ENCODE measurements at regions not wholly inside any gene's neighbourhood (a gene's known extent, or its start where the extent isn't known, plus 50 kb on each side); places are given as distances from the start of the nearest gene placed in this dataset.
"Not testable (repeated sequence)": the region's sequence is repeated elsewhere in the genome, so short reads cannot be mapped to it uniquely, and the experiment has no call there.

- DNase-seq (ENCODE audit: low read depth), result no peak
Measured at GRCh38 chr16:73400951-73401350, 353.0 kb upstream of the ZFHX3 start.

GRCh38 chr16:73399997-73400396, 352.1 kb upstream of the ZFHX3 start:
- no peak for DNase-seq (ENCODE audit: low read depth)

GRCh38 chr16:73399486-73399885, 351.6 kb upstream of the ZFHX3 start:
- no peak for DNase-seq (ENCODE audit: low read depth)

DNA sequence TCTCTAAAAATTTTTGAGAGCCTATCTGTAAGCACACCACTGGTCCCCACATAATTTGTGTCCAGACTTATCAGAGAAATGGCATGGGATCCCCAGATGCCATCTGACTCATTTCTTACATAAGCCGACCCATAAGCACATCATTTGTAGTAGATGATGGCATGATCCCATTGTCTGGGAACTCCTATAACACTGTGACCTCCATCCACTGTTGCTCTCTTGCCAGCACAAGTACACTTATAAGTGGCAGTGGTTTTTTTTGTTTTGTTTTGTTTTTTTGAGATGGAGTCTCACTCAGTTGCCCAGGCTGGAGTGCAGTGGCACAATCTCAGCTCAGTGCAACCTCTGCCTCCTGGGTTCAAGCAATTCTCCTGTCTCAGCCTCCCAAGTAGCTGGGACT, 350.7 kb upstream of the ZFHX3 start:
- DNase-seq (ENCODE audit: low read depth), result not testable (repeated sequence)

GRCh38 chr16:73396556-73396955, 348.6 kb upstream of the ZFHX3 start:
- DNase-seq (ENCODE audit: low read depth), result no peak

- DNase-seq (ENCODE audit: low read depth), result no peak
Measured at GRCh38 chr16:73390936-73391335, 343.0 kb upstream of the ZFHX3 start.

DNA sequence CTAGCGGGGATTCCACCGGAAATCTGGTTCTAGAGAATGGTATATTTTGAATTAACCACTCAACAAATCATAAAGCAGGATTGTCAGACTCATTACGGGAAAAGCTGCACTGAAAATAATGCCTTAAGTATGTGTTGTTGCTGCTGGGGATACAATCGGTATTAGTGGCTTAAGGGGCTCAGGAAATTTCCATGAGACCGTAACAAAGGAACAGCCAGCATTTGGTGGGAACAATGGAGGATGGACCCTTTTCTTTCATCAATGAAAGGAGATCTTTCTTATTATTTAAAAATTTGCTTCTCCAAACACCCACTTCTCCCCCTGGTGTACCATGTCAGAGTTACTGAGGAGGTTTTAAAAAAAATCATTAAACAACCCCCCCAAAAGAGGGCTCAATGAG, 342.6 kb upstream of the ZFHX3 start:
- no peak for DNase-seq (ENCODE audit: low read depth)

GRCh38 chr16:73389085-73389484, 341.2 kb upstream of the ZFHX3 start:
- DNase-seq (ENCODE audit: low read depth), result no peak

DNA sequence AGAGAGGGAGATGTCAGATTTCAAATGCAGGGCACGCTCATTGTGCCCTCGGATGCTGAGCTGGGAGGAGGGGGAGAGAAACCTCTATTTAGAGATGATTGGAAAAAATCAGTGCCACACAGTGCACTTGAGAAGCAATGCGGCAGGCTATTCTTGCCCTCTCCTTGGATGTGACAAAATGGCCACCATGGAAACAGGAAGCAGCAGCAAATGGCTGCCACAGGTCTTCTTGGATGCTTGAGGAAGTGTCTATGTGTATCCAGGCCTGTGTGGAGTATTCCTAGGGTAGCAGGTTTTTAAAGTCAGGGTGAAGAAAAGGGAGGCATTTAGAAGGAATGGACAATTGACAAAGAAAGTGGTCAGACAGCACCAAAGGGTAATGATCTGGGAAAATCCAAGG, 340.1 kb upstream of the ZFHX3 start:
- no peak for DNase-seq (ENCODE audit: low read depth)

DNA sequence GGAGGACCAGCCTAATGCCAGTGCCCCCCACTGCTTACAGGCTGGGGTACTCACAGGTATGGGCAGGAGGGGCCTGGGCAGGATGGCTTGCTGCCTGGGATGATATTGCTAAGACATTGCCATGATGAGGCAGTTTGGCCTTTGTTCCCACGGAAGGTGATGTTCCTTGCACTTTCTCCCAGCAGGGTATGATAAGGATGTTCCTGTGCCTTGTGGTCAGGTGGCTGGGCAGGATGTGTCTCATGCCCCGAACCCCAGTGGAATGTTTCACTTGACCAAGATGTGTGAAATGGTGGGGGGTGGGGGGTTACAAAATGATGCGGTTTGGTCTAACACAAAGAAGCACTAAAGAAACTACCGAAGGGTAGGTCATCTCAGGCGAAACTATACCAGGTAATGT, 337.8 kb upstream of the ZFHX3 start:
- no peak for DNase-seq (ENCODE audit: low read depth)

GRCh38 chr16:73384506-73385089, 336.7 kb upstream of the ZFHX3 start:
- no peak for DNase-seq (ENCODE audit: low read depth)

DNA sequence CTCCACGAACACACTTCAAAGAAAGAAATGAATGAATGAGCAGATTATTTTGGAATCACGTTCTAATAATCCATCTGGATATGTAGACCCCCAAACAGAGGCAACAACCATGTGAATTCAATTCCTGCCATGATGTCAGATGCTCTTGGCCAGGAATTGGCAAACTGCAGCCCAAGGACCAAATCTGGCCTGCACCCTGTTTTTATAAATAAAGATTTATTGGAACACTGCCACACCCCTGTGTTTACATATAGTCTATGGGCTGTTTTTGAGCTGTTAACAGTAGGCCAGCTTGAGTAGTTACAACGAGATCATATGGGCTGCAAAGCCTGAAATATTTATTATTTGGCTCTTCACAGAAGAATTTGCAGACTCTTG, 336.0 kb upstream of the ZFHX3 start:
- no peak for DNase-seq (ENCODE audit: low read depth)

DNA sequence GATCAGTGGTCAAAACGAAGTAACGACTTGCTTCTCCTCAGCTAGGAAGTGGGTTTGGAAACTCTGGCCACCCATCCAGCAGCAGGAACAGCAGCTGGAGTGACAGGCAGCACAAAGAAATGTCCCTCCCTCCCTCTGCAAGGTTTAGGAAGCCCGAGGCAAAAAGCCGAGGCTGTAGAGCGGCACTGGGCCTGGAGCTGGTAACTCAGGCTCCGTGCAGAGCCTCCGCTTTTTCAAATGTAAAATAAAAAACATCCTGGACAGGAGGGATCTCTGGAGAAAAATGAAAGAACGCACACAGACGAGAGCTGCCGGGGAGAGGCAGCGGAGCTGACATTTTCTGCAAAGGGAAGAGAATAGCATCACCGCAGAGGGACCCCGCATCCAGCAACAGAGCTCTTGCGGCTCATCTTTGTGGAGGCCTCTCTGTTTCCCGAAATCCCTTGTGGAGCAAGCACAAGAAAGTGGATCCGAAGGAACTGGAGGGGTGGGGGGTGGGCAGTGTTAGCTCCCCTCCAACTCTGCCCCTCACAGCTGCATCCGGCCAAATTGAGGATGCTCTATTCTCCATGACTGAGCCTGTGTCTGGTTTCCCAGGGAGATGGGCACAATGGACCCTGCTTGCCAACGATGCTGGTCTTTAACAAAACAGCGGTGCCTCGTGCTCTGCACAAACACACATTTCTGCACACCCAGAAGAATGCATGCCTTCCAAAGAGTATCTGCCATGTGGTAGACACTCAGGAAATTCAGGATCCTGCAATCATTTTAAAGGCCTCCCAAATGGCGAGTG, 335.5 kb upstream of the ZFHX3 start:
- DNase-seq (ENCODE audit: low read depth), result no peak

- DNase-seq (ENCODE audit: low read depth), result no peak
Measured at GRCh38 chr16:73378471-73378870, 330.5 kb upstream of the ZFHX3 start.

DNA sequence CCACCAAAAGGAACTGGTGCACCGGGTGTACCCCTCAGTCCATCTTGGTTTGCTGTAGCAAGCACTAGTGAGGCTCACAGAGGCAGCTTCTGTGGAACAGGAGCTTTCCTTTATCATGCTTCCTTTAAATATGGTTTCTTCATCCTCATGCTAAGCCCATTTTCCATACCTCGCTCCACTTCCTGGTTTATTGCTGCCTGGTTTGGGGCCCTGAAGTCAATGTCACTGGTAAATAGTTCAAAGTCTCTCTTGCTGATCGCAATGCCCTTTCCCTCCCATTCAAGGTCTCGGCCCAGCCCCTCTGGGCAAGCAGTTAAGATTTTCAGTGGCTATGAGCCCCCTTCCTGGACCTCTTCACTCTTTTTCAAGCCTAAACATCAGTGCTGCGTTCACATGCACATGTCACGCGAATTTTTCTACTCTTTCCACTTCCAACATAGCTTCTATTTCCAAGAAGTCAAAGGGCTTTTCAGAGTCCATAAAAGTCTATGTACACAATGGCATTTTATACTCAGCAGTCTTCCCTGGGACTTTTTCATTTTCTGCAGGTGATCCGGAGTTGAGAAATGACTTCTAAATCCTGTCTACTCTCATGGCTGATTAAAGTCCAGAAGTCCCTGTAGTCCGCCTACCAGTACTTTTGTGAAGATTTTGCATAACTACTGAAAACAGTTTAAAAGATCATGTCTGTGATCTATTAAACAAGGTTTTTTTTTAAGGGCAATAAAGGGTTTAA, 323.8 kb upstream of the ZFHX3 start:
- DNase-seq (ENCODE audit: low read depth), result no peak

DNA sequence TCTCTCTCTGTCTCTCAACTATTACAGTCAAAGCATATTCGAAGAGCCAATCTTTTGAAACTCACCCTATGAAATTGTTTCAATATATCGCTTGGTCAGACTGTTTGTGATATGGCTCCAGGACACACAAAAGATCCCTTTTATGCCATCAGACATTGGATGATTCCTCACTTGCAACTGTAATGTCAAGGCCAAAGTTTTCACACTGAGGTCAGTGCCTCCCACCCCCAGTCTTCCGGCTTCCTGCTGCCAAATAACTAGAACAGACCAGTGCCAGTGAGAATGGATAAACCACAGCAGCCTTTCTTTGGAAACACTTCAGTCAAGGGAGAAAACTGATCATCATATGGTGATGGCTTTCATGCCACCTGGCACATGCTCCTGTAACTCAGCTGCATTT, 321.9 kb upstream of the ZFHX3 start:
- no peak for DNase-seq (ENCODE audit: low read depth)

DNA sequence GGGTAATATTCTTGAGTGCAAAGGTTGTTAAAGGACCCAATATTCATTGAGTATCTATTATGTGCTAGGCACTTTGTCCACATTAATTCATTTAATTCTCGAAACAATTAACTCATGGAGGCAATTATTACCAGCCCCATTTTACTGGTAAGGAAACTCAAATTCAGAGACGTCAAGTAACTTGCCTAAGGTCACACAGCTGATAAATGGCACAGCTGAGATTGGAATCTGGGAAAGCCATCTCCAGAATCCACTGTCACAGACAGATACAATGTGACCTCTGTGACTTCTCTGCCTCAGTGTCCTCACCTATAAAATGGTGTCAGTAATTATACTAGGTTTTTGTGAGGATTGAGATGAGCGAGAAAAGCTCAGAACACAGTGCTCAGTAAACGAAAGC, 320.8 kb upstream of the ZFHX3 start:
- DNase-seq (ENCODE audit: low read depth), result no peak

GRCh38 chr16:73365016-73365551, 317.2 kb upstream of the ZFHX3 start:
- no peak for DNase-seq (ENCODE audit: low read depth)

GRCh38 chr16:73364413-73364812, 316.5 kb upstream of the ZFHX3 start:
- DNase-seq (ENCODE audit: low read depth), result no peak

GRCh38 chr16:73361061-73361460, 313.1 kb upstream of the ZFHX3 start:
- no peak for DNase-seq (ENCODE audit: low read depth)

GRCh38 chr16:73356401-73357079, 308.6 kb upstream of the ZFHX3 start:
- no peak for DNase-seq (ENCODE audit: low read depth)

GRCh38 chr16:73355981-73356380, 308.1 kb upstream of the ZFHX3 start:
- no peak for DNase-seq (ENCODE audit: low read depth)

DNA sequence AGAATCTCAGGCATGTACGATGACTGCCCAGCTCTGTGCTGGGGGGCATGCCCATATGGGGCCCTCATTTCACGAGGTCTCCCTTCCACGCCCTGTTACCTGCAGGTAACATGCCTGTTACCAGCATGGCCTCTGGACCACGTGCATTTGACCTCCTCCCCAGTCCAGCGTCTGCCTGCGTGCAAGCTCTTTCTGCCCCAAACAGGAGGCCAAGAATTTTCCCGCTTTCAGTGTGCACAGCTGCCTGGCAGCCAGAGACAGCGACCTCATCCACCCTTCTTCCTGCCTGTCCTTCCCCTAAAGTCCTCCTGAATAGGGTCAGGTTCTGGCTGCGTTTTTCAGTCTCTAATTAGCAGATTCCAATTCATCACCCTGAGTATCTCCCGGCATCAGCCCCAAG, 306.5 kb upstream of the ZFHX3 start:
- no peak for DNase-seq (ENCODE audit: low read depth)
